GM06990 (cell line): ENCODE measurements at regions not wholly inside any gene's neighbourhood (a gene's known extent, or its start where the extent isn't known, plus 50 kb on each side); places are given as distances from the start of the nearest gene placed in this dataset.

Experiments used
- DNase-seq: peaks from one replicate; pipeline ENCODE4 v3.0.0-alpha.2; 2011; ENCODE audit not compliant: insufficient read length; ENCODE audit errors: extremely low read depth
- H3K27me3 ChIP-seq: replicated peaks from 2 replicates; pipeline ENCODE4 v1.6.0; 2011; ENCODE audit warnings: low read length; ENCODE audit not compliant: control insufficient read depth, insufficient read depth
- H3K36me3 ChIP-seq: 2 replicates; pipeline ENCODE4 v1.5.1; 2011; ENCODE audit warnings: low read length; ENCODE audit not compliant: control insufficient read depth, insufficient read depth
- H3K4me3 ChIP-seq: replicated peaks from 2 replicates; pipeline ENCODE4 v1.5.1; 2011; ENCODE audit warnings: low read depth, mild to moderate bottlenecking, control low read depth, low read length
- TF ChIP-seq, protein P1 (sequence below): IDR thresholded peaks from 2 replicates; pipeline ENCODE4 v1.5.1; 2011; ENCODE audit warnings: low read length, control low read depth, mild to moderate bottlenecking, inconsistent platforms; ENCODE audit not compliant: insufficient read depth, poor library complexity, severe bottlenecking

GRCh38 chr17:6297960-6298359, 137.0 kb downstream of the AIPL1 start:
- no peaks in the 10 kb centered on the region; the same call in 1 of the 2 replicates for H3K27me3 ChIP-seq
- TF ChIP-seq, protein P1, sequence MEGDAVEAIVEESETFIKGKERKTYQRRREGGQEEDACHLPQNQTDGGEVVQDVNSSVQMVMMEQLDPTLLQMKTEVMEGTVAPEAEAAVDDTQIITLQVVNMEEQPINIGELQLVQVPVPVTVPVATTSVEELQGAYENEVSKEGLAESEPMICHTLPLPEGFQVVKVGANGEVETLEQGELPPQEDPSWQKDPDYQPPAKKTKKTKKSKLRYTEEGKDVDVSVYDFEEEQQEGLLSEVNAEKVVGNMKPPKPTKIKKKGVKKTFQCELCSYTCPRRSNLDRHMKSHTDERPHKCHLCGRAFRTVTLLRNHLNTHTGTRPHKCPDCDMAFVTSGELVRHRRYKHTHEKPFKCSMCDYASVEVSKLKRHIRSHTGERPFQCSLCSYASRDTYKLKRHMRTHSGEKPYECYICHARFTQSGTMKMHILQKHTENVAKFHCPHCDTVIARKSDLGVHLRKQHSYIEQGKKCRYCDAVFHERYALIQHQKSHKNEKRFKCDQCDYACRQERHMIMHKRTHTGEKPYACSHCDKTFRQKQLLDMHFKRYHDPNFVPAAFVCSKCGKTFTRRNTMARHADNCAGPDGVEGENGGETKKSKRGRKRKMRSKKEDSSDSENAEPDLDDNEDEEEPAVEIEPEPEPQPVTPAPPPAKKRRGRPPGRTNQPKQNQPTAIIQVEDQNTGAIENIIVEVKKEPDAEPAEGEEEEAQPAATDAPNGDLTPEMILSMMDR = no peak
- no peak for DNase-seq
- H3K4me3 ChIP-seq = no peak overlapping the region
- H3K36me3 ChIP-seq = no peaks in the 10 kb centered on the region

DNA sequence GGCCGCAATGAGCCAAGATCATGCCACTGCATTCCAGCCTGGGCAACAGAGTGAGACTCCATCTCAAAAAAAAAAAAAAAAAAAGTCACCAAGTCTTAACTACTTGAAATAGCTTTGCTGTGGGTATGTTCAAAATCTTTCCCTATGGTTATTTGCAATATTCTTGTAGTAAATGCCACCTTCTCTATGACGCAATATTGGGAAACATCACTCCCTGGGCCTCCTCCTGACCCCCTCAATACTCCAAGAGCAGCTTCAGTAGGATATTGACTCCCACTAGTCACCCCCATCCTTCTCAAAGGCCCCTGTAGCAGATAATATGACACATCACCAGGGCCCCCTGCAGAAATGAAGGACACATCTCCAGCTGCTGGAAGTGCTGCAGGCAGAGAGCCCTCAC, 137.8 kb downstream of the AIPL1 start:
- H3K4me3 ChIP-seq = no peak overlapping the region
- TF ChIP-seq, protein P1 = no peak
- H3K36me3 ChIP-seq = no peaks in the 10 kb centered on the region
- DNase-seq = no peak
- no peaks in the 10 kb centered on the region; the same call in 1 of the 2 replicates for H3K27me3 ChIP-seq

GRCh38 chr17:6290488-6291196, 144.3 kb downstream of the AIPL1 start:
- no peaks in the 10 kb centered on the region for H3K36me3 ChIP-seq
- H3K4me3 ChIP-seq = no peak overlapping the region
- no peak for DNase-seq
- no peaks in the 10 kb centered on the region; the same call in 1 of the 2 replicates for H3K27me3 ChIP-seq
- TF ChIP-seq, protein P1 = no peak

DNA sequence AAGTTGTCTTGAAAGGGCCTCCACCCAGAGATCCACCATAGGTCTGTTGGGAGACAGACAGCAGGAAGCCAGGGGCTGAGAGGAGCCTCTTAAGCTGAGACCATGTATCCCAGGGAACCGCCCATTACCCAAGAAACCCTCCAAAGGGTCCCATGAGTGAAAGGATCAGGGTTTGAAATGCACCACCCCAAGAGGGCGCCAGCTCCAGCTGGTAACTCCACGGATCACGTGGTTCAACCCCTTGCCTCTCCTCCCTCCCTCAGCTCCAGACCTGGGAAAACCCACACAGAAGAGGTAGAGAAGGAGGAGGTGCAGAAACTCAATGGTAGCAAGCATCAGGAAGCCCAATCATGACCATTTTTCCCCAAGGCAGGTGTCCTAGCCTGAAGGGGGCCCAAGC, 148.7 kb downstream of the AIPL1 start:
- TF ChIP-seq, protein P1 = peak; percentile 6
- no peak overlapping the region for H3K4me3 ChIP-seq
- no peaks in the 10 kb centered on the region for H3K27me3 ChIP-seq
- H3K36me3 ChIP-seq = no peaks in the 10 kb centered on the region
- no peak for DNase-seq

- Histone ChIP-seq H3K27me3 (no peaks in the 10 kb centered on the region), H3K36me3 (no peaks in the 10 kb centered on the region), H3K4me3 (no peak overlapping the region)
- DNase-seq = no peak
- TF ChIP-seq, protein P1 = no peak
Observed at GRCh38 chr17:6285486-6285885, 149.4 kb downstream of the AIPL1 start.
